Lung (tissue), 11 donors: ENCODE measurements at regions not wholly inside any gene's neighbourhood (a gene's known extent, or its start where the extent isn't known, plus 50 kb on each side); places are given as distances from the start of the nearest gene placed in this dataset.

Experiments used
- ATAC-seq: fragments of 200-7000 bp; cut with Tn5 transposase; one replicate; pipeline ENCODE4 v1.9.1; 2020; ENCODE audit warnings: moderate number of reproducible peaks; ENCODE audit not compliant: insufficient read depth, low FRiP score
- DNase-seq, 3 donors: peaks; one replicate each; pipeline ENCODE4 v3.0.0-alpha.2; 2013 to 2017
- H3K27ac ChIP-seq, 2 donors: one replicate each; pipeline ENCODE4 v1.5.1; 2013; ENCODE audit warnings: mild to moderate bottlenecking in 2 of 2, moderate library complexity in 2 of 2, control low read depth in 1 of 2, inconsistent platforms in 1 of 2, low read depth in 1 of 2, low read length in 1 of 2
- H3K27me3 ChIP-seq, 3 donors: one replicate each; pipeline ENCODE4 v1.5.1; 2013; ENCODE audit warnings: low read length in 2 of 3; ENCODE audit not compliant: control insufficient read depth in 3 of 3, insufficient read depth in 3 of 3
- H3K36me3 ChIP-seq, 4 donors: one replicate each; pipeline ENCODE4 v1.5.1; 2013; ENCODE audit warnings: low read length in 4 of 4, mild to moderate bottlenecking in 1 of 4, moderate library complexity in 1 of 4; ENCODE audit not compliant: control insufficient read depth in 4 of 4, insufficient read depth in 4 of 4
- H3K4me1 ChIP-seq, 5 donors: one replicate each; pipeline ENCODE4 v1.5.1; 2013; ENCODE audit warnings: low read length in 5 of 5, mild to moderate bottlenecking in 2 of 5, moderate library complexity in 1 of 5; ENCODE audit not compliant: control insufficient read depth in 5 of 5, insufficient read depth in 5 of 5
- H3K4me3 ChIP-seq: one replicate; pipeline ENCODE4 v1.5.1; 2013; ENCODE audit warnings: mild to moderate bottlenecking, control low read depth, moderate library complexity
- H3K9ac ChIP-seq, 2 donors: one replicate each; pipeline ENCODE4 v1.5.1; 2013; ENCODE audit warnings: low read length in 2 of 2, control low read depth in 1 of 2; ENCODE audit not compliant: insufficient read depth in 1 of 2
- H3K9me3 ChIP-seq, 4 donors: one replicate each; pipeline ENCODE4 v1.5.1; 2013; ENCODE audit warnings: low read length in 3 of 4, mild to moderate bottlenecking in 1 of 4, moderate library complexity in 1 of 4; ENCODE audit not compliant: control insufficient read depth in 4 of 4, insufficient read depth in 3 of 4
- WGBS, 2 donors: extraction: QIAGEN DNeasy Blood & Tissue Kit; methylation state at CpG; one replicate each; pipeline ENCODE4 v1.1.7; 2013; 5-methylcytosine and 5-hydroxymethylcytosine counted together
- TF ChIP-seq, protein P1 (sequence below): IDR thresholded peaks from 2 replicates; pipeline ENCODE4 v1.5.1; 2012; ENCODE audit warnings: mild to moderate bottlenecking; ENCODE audit errors: control extremely low read depth, extremely low read depth
- donor health status: control.
- donor health status: control.
- donor health status: Bipolar disorder and iron deficiency.
- donor health status: healthy.
- donor health status: DM: yes; HTN: yes; CAD: no.

DNA sequence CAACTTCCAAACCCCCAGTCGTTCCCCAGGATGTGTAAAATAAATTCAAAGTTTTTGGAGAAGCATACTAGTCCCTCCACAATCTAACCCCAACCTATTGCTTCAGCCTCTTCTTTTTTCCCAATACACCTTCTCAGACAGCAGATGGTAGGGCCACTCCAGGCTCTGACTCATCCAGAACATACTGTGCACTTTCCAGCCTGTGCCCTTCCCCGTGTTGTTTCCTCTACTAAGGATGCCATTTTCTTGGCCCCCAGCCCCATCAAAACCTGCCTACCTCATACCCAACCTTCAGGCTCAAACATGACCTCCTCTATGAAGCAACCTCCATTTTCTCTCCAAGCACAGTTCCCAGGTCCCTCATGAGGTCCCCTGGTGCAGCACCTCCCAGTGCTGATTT lies 669.3 kb downstream of the BCL11A start:
- no peak overlapping the region for H3K27ac ChIP-seq
- WGBS, 2 donors: 70 to 80% methylated on average over 2 of the region's 2 CpGs
- ATAC-seq: no peak
- H3K4me1 ChIP-seq: peaks cover 0 to 6% (median 4%) of the 10 kb centered on the region in 5 donors
- TF ChIP-seq, protein P1, sequence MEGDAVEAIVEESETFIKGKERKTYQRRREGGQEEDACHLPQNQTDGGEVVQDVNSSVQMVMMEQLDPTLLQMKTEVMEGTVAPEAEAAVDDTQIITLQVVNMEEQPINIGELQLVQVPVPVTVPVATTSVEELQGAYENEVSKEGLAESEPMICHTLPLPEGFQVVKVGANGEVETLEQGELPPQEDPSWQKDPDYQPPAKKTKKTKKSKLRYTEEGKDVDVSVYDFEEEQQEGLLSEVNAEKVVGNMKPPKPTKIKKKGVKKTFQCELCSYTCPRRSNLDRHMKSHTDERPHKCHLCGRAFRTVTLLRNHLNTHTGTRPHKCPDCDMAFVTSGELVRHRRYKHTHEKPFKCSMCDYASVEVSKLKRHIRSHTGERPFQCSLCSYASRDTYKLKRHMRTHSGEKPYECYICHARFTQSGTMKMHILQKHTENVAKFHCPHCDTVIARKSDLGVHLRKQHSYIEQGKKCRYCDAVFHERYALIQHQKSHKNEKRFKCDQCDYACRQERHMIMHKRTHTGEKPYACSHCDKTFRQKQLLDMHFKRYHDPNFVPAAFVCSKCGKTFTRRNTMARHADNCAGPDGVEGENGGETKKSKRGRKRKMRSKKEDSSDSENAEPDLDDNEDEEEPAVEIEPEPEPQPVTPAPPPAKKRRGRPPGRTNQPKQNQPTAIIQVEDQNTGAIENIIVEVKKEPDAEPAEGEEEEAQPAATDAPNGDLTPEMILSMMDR: no peak
- DNase-seq: no peak
- H3K27me3 ChIP-seq: no peaks in the 10 kb centered on the region
- no peaks in the 10 kb centered on the region for H3K36me3 ChIP-seq
- no peak overlapping the region for H3K4me3 ChIP-seq
- no peaks in the 10 kb centered on the region for H3K9me3 ChIP-seq
- H3K9ac ChIP-seq: no peak overlapping the region

DNA sequence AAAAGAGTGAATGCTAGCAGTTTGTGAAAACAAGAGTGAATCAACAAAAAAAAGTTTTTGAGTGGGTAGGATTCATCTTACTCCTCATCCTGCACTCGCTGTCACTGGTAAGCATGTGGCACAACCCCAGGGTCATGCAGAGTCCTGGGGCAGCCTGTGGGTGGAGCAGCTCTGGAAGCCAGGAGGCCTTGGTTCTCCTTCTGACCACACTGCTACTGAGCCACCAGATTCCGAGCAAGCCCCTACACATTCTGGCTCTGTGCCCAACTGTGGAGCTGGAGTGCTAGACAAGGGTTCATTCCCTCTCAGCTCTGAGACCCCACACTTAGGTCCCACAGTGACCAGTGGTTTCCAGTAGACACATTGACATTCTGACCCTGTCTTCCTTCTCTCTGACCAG lies 670.6 kb downstream of the BCL11A start:
- WGBS, 2 donors: 84 to 91% methylated on average over 2 of the region's 2 CpGs

DNA sequence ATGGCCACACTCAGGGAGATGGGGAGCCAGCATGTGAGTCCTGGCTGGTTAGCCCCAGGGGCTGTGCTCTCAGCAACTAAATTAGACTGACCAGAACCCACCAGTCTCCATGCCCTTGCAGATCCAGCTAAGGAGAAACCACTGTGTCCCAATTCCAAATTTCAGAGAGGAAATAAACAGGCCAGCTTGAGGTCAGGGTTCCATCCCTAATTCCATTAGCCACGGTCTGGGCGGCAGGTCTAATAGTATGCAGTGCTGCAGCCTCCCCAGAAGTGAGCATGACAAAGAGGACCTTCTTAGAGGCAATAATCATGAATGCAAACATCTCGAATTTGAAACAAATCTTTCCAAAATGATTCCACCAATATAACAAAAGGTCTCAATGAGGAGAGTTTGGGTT lies 671.2 kb downstream of the BCL11A start:
- H3K9ac ChIP-seq: no peak overlapping the region
- H3K27ac ChIP-seq: no peak overlapping the region
- TF ChIP-seq, protein P1: no peak
- no peaks in the 10 kb centered on the region for H3K27me3 ChIP-seq
- WGBS, 2 donors: 79 to 86% methylated on average over 3 of the region's 3 CpGs
- no peak overlapping the region for H3K4me3 ChIP-seq
- DNase-seq: no peak
- no peaks in the 10 kb centered on the region for H3K36me3 ChIP-seq
- no peaks in the 10 kb centered on the region for H3K9me3 ChIP-seq
- ATAC-seq: no peak
- peaks cover 0 to 6% (median 4%) of the 10 kb centered on the region in 5 donors for H3K4me1 ChIP-seq

More for the DNA sequence above, 670.6 kb downstream of the BCL11A start:
- H3K4me3 ChIP-seq: no peak overlapping the region
- H3K27ac ChIP-seq: no peak overlapping the region
- H3K9me3 ChIP-seq: no peaks in the 10 kb centered on the region
- no peak overlapping the region for H3K9ac ChIP-seq
- TF ChIP-seq, protein P1: no peak
- no peaks in the 10 kb centered on the region for H3K27me3 ChIP-seq
- ATAC-seq: no peak
- H3K36me3 ChIP-seq: no peaks in the 10 kb centered on the region
- peaks cover 0 to 6% (median 4%) of the 10 kb centered on the region in 5 donors for H3K4me1 ChIP-seq
- DNase-seq: no peak

DNA sequence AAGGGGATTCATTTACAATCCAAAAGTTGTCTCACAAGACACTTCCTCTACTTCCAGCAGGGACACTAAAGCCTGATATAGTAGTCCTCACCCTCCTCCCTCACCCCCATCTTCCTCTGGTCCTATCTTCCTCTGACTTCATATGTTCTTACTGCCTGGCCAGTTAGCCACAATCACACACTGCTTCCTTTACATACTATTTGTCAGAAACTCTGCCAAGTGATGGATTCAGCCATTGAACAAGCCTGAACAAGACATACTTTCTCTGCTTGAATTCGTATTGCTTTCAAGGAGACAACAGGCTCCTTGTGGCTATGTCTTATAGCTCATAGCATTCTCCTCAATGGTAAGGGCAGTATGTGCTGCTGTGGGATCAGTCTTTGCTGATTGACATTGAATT lies 672.2 kb downstream of the BCL11A start:
- ATAC-seq: no peak
- 72 to 81% methylated on average over 1 of the region's 1 CpG for WGBS, 2 donors
- H3K4me1 ChIP-seq: peaks cover 0 to 6% (median 4%) of the 10 kb centered on the region in 5 donors
- H3K9me3 ChIP-seq: peaks cover 0 to under 1% (median 0%) of the 10 kb centered on the region in 4 donors
- no peaks in the 10 kb centered on the region for H3K36me3 ChIP-seq
- DNase-seq: no peak
- TF ChIP-seq, protein P1: no peak
- H3K27me3 ChIP-seq: no peaks in the 10 kb centered on the region
- H3K4me3 ChIP-seq: no peak overlapping the region
- no peak overlapping the region for H3K27ac ChIP-seq
- no peak overlapping the region for H3K9ac ChIP-seq
